NB4 (cell line): ENCODE measurements at regions not wholly inside any gene's neighbourhood (a gene's known extent, or its start where the extent isn't known, plus 50 kb on each side); places are given as distances from the start of the nearest gene placed in this dataset.
A peak's percentile ranks its signal among the peaks of the same experiment; 100 is the strongest.

ENCODE experiments used
- DNase-seq: peaks from one replicate; pipeline ENCODE4 v3.0.0; 2010; ENCODE audit warnings: low read depth
- H3K4me3 ChIP-seq: one replicate; pipeline ENCODE4 v1.5.1; 2011; ENCODE audit warnings: mild to moderate bottlenecking, low read depth, low read length, moderate library complexity
- CTCF ChIP-seq: IDR thresholded peaks from one replicate; pipeline ENCODE4 v1.5.1; 2012; ENCODE audit warnings: low read depth, low read length
- MAX ChIP-seq: IDR thresholded peaks from 2 replicates; pipeline ENCODE4 v1.6.1; 2011; ENCODE audit warnings: low read depth, low read length
- MYC ChIP-seq: IDR thresholded peaks from 2 replicates; pipeline ENCODE4 v1.6.1; 2011; ENCODE audit warnings: low read depth, low read length
- POLR2A ChIP-seq: IDR thresholded peaks from 2 replicates; pipeline ENCODE4 v1.6.1; 2011; ENCODE audit warnings: mild to moderate bottlenecking; ENCODE audit not compliant: insufficient read length; ENCODE audit errors: extremely low read depth

GRCh38 chr2:237202288-237203030 lies 116.8 kb downstream of the COPS8 start:
- TF ChIP-seq MAX (no peak), MYC (no peak), CTCF (no peak), POLR2A (no peak)
- DNase-seq = no peak
- no peak overlapping the region for H3K4me3 ChIP-seq

- H3K4me3 ChIP-seq = no peak overlapping the region
- TF ChIP-seq MYC (no peak), MAX (no peak), POLR2A (no peak), CTCF (no peak)
- DNase-seq = no peak
Observed at GRCh38 chr2:237205043-237205541, 119.4 kb downstream of the COPS8 start.

GRCh38 chr2:237205561-237205971 lies 119.9 kb downstream of the COPS8 start:
- DNase-seq = no peak
- no peak for TF ChIP-seq MAX
- no peak for TF ChIP-seq POLR2A
- TF ChIP-seq CTCF = no peak
- TF ChIP-seq MYC = no peak
- no peak overlapping the region for H3K4me3 ChIP-seq

GRCh38 chr2:237207646-237208045 lies 122.0 kb downstream of the COPS8 start:
- H3K4me3 ChIP-seq = no peak overlapping the region
- TF ChIP-seq MYC (no peak), POLR2A (no peak), CTCF (no peak), MAX (no peak)
- DNase-seq = no peak

- TF ChIP-seq MYC (no peak), MAX (no peak), POLR2A (no peak), CTCF (no peak)
- DNase-seq = peak; percentile 24
- no peak overlapping the region for H3K4me3 ChIP-seq
Observed at GRCh38 chr2:237208373-237209260, 122.9 kb downstream of the COPS8 start.
